AG20443 (cell line): ENCODE measurements at regions not wholly inside any gene's neighbourhood (a gene's known extent, or its start where the extent isn't known, plus 50 kb on each side); places are given as distances from the start of the nearest gene placed in this dataset.

ENCODE experiments used
- DNase-seq: peaks from one replicate; pipeline ENCODE4 v3.0.0; 2012; ENCODE audit warnings: low spot score, mixed read lengths

DNA sequence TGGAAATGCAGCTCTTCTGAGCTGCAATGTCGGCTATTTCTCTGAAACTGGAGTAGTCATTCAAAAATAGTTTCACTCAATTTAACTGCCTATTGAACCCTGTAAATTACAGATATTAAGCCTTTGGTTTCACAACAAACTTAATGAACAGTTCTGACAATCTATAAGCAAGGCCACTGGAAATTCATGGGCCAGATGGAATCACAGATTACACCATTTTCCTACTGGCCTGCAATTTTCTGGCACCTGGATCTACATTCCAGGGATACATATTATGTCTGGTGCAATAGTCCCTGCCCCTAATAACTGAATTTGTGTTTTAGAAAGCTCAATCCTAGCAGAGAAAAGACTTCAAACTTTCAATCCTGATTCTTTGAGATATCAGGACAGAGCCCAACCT lies 551.7 kb downstream of the RNF144A start:
- DNase-seq, result peak; percentile 28

DNA sequence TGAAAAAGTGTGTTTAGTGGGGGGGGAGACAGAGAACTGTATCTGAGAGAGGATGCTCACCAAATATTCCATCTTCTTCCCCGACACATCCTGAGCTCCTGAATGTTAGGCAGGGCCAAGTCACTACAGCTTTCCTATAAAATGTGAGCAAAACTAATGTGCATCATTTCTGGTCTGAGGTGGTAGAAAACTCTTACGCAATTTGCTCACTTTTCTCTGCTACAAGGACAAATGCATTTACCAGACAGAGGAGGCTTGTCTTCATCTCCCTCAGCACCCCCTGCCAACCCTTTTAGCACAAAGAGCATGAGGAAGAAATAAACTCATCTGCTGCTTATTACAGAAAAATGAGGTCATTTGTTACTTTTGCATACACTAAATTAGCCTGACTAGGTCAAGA lies 554.0 kb downstream of the RNF144A start:
- no peak for DNase-seq

DNA sequence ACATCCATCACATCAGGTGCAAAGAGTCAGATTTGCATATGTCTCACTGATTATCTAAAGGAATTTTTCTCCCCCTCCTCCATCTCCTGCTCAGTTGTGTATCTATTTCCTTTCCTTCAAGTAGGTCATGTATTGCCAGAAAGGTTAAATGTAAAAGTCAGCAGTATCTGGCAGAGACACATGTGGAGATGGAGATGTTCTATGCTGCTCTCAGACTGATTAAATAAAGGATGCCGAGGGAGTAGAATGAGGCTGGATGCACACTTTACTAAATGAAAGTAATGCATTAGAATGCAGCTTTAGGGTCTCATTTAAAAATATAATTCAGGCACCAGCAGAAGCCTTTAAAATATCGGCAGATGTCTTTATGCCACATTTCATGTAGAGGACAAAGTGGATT lies 555.3 kb downstream of the RNF144A start:
- DNase-seq, result no peak

GRCh38 chr2:7473135-7473771 lies 556.0 kb downstream of the RNF144A start:
- DNase-seq, result no peak

GRCh38 chr2:7476371-7476770 lies 559.2 kb downstream of the RNF144A start:
- peak; percentile 11 for DNase-seq

DNA sequence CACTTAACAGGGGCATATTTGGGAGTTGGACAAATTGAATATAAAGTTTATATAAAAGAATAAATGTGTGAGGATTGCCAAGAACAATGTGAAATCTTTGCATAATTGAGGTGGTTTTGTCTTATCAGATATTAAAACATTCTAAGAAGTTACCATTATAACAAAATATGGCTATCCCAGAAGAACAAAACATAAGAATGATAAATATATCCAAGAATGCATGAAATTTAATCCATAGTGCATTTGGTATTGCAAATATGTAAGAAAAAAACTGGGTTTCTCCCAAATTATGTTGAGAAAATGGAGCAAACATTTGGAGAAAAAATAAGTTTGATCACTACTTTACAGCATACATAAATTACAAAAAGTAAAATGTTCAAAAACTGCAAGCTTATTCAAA lies 562.4 kb downstream of the RNF144A start:
- no peak for DNase-seq

DNA sequence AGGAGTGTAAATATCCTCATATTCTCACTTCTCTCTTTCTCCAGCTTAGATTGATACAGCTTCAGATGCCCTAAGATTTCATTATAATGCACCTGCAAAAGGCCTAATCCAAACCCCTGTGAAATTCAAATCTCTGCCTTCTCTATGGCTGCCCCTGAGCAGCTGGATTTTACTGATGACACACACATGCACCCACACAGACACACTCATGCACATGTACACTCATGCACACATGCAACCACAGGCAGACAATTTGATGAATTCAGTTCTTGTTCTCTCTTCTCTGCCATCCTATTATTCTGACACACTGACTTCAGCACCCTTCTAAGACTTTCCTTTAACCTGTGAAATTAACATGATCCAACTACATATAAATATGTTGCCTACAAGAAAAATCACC lies 563.2 kb downstream of the RNF144A start:
- no peak for DNase-seq

GRCh38 chr2:7490672-7491071 lies 573.5 kb downstream of the RNF144A start:
- DNase-seq, result no peak

- no peak for DNase-seq
Measured at GRCh38 chr2:7492719-7493118, 575.5 kb downstream of the RNF144A start.

GRCh38 chr2:7497178-7497577 lies 580.0 kb downstream of the RNF144A start:
- no peak for DNase-seq

GRCh38 chr2:7499018-7499417 lies 581.8 kb downstream of the RNF144A start:
- DNase-seq, result no peak

GRCh38 chr2:7502336-7502735 lies 585.1 kb downstream of the RNF144A start:
- no peak for DNase-seq

DNA sequence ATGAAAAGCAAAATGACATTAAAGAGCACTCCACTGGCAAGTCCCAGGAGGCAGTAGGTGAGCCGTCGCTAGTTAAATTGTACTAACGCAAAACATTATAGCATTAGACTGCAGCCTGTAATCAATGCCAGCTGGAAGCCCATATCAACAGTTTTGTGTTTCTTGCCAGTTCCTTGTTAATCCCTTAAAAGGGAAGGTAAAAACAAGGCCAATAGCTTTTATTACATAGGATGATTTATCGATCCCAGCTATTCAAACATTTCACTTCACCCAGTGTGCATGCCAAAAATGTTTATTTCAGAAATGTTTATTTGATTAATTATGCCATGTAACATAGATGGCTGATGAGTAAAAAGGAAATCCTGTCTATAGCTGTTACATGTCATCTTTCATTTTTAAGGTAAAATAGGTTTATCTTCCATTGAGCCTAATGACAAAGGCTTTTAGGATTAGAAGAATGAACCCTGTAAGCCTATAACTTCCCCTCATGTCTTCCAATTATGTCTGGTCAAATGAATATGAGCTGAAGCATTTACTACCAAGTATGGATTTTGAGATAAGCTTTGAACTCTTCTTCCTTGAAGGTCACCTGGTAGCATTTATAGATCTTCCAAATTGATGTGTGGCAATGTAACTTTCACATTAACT lies 591.2 kb downstream of the RNF144A start:
- DNase-seq, result no peak

- no peak for DNase-seq
Measured at GRCh38 chr2:7510353-7510752, 593.1 kb downstream of the RNF144A start.

DNA sequence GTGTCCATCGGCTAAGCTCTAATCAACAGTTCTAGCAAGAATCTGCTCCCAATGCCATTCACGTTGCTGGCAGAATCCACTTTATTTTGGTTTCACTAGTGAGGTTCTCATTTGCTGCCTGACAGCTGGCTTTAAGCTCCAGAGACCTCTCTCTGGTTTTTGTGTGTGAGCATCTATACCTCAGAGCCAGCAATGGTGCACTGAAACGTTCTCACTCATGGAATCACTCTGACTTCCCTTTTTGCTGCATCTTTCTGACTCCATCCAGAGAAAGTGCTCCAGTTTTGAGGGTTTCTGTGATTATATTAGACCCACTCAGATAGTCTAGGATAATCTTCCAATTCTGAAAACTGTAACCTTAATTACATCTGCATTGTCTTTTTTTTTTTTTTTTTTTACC lies 596.6 kb downstream of the RNF144A start:
- no peak for DNase-seq

- DNase-seq, result no peak
Measured at GRCh38 chr2:7515327-7515726, 598.1 kb downstream of the RNF144A start.

GRCh38 chr2:7516484-7517063 lies 599.4 kb downstream of the RNF144A start:
- peak; percentile 34 for DNase-seq

- peak; percentile 52 for DNase-seq
Measured at GRCh38 chr2:7517088-7517487, 599.9 kb downstream of the RNF144A start.

DNA sequence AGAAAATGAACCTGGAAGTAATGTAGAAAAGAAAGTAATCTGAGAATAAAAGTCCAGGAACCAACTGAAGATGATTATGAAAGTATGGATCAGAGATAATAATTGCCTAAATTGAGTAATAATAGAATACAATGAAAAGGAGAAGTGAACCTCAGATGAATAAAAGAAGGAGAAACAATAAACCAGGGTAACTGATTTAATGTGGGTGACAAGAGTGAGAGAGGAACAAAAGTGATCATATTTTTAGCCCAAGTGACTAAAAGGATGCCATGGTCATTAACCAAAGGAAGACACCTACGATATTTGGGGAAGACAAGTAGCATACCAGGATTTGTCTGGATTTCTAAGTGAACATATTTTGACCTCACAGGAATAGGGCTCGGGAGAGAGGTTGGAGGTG lies 600.6 kb downstream of the RNF144A start:
- DNase-seq, result no peak

DNA sequence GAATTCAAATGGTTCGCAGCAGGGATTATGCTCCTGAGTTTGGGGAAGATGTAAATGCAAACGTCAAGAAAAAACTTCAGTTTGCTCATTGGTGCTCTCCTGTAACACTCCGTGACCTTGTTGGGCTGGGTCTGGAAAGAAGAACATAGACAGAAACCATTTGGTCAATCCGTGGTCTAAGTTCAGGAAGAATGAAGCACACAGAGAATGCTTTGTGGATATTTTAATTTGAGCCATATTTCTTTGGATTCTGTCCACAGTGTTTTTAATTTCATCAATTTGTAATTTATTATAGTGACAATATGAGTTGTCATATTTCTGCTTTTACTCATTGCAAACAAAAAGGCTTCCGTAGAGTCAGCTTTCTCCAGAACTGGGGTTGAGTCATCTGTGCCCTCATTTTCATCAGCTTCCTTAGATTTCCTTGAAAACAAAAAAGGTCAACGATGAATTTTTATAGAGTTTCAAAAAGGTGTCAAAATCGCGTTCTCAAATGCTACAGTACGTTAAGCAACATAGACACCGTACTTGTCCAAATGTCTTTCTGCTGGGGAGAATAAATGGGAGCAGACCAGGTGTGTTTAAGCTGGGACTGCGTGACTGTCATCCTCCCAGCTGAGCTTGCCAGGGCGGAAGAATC lies 606.4 kb downstream of the RNF144A start:
- peak; percentile 63 for DNase-seq

DNA sequence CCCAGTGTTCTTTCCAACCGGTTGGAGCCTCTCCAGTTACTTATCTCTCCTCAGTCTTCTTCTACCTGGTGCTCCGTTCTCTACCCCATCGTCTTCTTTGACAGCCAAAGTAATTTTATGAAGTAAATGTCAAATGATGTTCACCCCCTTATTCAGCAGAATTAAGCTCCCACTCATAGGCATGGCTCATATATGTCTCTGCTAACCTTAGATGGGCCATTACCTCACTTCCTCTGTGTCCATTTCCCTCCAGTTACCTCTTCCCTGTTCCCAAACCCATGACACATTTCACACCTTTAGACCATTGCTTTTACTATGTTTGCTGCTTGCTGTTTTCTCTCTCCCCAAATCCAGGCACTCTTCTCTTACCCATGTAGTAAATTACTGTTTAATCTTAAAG lies 607.0 kb downstream of the RNF144A start:
- no peak for DNase-seq

GRCh38 chr2:7525746-7526145 lies 608.5 kb downstream of the RNF144A start:
- peak; percentile 40 for DNase-seq

DNA sequence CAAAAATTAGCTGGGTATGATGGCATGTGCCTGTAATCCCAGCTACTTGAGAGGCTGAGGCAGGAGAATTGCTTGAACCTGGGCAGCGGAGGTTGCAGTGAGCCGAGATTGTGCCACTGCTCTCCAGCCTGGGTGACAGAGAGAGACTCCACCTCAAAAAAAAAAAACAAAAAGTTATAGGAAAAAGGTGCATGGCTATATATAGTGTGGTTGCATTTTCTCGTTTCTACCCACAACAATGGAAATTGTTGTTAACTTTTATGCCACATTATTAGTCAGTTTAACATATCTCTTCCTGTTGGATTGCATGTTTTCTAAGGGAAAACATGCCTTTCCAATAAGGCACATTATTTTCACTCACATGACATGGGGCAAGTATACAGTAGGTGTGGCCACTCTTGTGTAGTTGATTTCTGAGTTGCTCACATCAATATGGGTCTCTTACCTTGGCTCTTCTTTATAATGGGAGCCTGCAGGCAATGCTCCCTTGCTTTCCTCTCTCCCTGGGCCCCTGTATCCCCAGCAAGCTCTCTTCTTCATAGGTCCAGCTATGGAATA lies 610.0 kb downstream of the RNF144A start:
- DNase-seq, result no peak
